Osteocyte (in vitro differentiated cells): ENCODE measurements at regions not wholly inside any gene's neighbourhood (a gene's known extent, or its start where the extent isn't known, plus 50 kb on each side); places are given as distances from the start of the nearest gene placed in this dataset.

ENCODE experiments used
- DNase-seq: peaks from one replicate; pipeline ENCODE4 v3.0.0; 2021; ENCODE audit warnings: mixed read lengths; ENCODE audit not compliant: unreplicated experiment; ENCODE audit errors: extremely low spot score
- H3K27ac Mint-ChIP-seq: one replicate; pipeline ENCODE4 v1.8.0; 2021; ENCODE audit warnings: mild to moderate bottlenecking, mixed read lengths; ENCODE audit not compliant: unreplicated experiment
- H3K27me3 Mint-ChIP-seq: one replicate; pipeline ENCODE4 v1.8.0; 2021; ENCODE audit warnings: mixed read lengths; ENCODE audit not compliant: unreplicated experiment
- H3K36me3 Mint-ChIP-seq: one replicate; pipeline ENCODE4 v1.8.0; 2021; ENCODE audit warnings: mixed read lengths; ENCODE audit not compliant: unreplicated experiment
- H3K4me1 Mint-ChIP-seq: one replicate; pipeline ENCODE4 v1.8.0; 2021; ENCODE audit warnings: mixed read lengths; ENCODE audit not compliant: unreplicated experiment
- H3K4me3 Mint-ChIP-seq: one replicate; pipeline ENCODE4 v1.8.0; 2021; ENCODE audit warnings: mild to moderate bottlenecking, moderate library complexity, mixed read lengths; ENCODE audit not compliant: unreplicated experiment
- H3K9me3 Mint-ChIP-seq: one replicate; pipeline ENCODE4 v1.8.0; 2021; ENCODE audit warnings: mixed read lengths; ENCODE audit not compliant: unreplicated experiment
- CTCF ChIP-seq: fragments of 200-600 bp; sonication (generic); IDR thresholded peaks from 2 replicates; pipeline ENCODE4 v1.5.0; 2021; ENCODE audit warnings: antibody characterized with exemption, mild to moderate bottlenecking, moderate library complexity

GRCh38 chr15:53390549-53390948 is 368.9 kb downstream of the WDR72 start:
- Mint-ChIP-seq H3K36me3 (no peaks in the 10 kb centered on the region), H3K4me3 (no peak overlapping the region), H3K27me3 (no peaks in the 10 kb centered on the region), H3K9me3 (no peaks in the 10 kb centered on the region), H3K27ac (no peak overlapping the region), H3K4me1 (no peaks in the 10 kb centered on the region)
- no peak for TF ChIP-seq CTCF
- DNase-seq = no peak

GRCh38 chr15:53389271-53390037 is 370.0 kb downstream of the WDR72 start:
- H3K27ac Mint-ChIP-seq = no peak overlapping the region
- no peak for TF ChIP-seq CTCF
- H3K4me3 Mint-ChIP-seq = no peak overlapping the region
- H3K4me1 Mint-ChIP-seq = no peaks in the 10 kb centered on the region
- no peaks in the 10 kb centered on the region for H3K27me3 Mint-ChIP-seq
- H3K36me3 Mint-ChIP-seq = no peaks in the 10 kb centered on the region
- DNase-seq = no peak
- H3K9me3 Mint-ChIP-seq = no peaks in the 10 kb centered on the region

GRCh38 chr15:53384417-53384816 is 375.0 kb downstream of the WDR72 start:
- H3K36me3 Mint-ChIP-seq = no peaks in the 10 kb centered on the region

GRCh38 chr15:53378096-53378800 is 381.2 kb downstream of the WDR72 start:
- no peaks in the 10 kb centered on the region for H3K9me3 Mint-ChIP-seq
- no peaks in the 10 kb centered on the region for H3K4me1 Mint-ChIP-seq
- no peak overlapping the region for H3K27ac Mint-ChIP-seq
- no peaks in the 10 kb centered on the region for H3K27me3 Mint-ChIP-seq
- TF ChIP-seq CTCF = no peak
- no peak overlapping the region for H3K4me3 Mint-ChIP-seq
- DNase-seq = no peak
- H3K36me3 Mint-ChIP-seq = no peaks in the 10 kb centered on the region

More at GRCh38 chr15:53384417-53384816, 375.0 kb downstream of the WDR72 start:
- Mint-ChIP-seq H3K27ac (no peak overlapping the region), H3K27me3 (no peaks in the 10 kb centered on the region), H3K4me1 (no peaks in the 10 kb centered on the region), H3K4me3 (no peak overlapping the region), H3K9me3 (no peaks in the 10 kb centered on the region)
- TF ChIP-seq CTCF = peak; percentile 11
- DNase-seq = no peak

- H3K27ac Mint-ChIP-seq = no peak overlapping the region
- peaks cover 19% of the 10 kb centered on the region for H3K9me3 Mint-ChIP-seq
- no peaks in the 10 kb centered on the region for H3K36me3 Mint-ChIP-seq
- no peaks in the 10 kb centered on the region for H3K4me1 Mint-ChIP-seq
- TF ChIP-seq CTCF = no peak
- H3K27me3 Mint-ChIP-seq = no peaks in the 10 kb centered on the region
- no peak overlapping the region for H3K4me3 Mint-ChIP-seq
- no peak for DNase-seq
Observed at GRCh38 chr15:53367740-53368139, 391.7 kb downstream of the WDR72 start.
